ENCODE measurements at regions not wholly inside any gene's neighbourhood (a gene's known extent, or its start where the extent isn't known, plus 50 kb on each side); places are given as distances from the start of the nearest gene placed in this dataset.
A peak's percentile ranks its signal among the peaks of the same experiment; 100 is the strongest.
"Not testable (repeated sequence)": the region's sequence is repeated elsewhere in the genome, so short reads cannot be mapped to it uniquely, and the experiment has no call there.

DNA sequence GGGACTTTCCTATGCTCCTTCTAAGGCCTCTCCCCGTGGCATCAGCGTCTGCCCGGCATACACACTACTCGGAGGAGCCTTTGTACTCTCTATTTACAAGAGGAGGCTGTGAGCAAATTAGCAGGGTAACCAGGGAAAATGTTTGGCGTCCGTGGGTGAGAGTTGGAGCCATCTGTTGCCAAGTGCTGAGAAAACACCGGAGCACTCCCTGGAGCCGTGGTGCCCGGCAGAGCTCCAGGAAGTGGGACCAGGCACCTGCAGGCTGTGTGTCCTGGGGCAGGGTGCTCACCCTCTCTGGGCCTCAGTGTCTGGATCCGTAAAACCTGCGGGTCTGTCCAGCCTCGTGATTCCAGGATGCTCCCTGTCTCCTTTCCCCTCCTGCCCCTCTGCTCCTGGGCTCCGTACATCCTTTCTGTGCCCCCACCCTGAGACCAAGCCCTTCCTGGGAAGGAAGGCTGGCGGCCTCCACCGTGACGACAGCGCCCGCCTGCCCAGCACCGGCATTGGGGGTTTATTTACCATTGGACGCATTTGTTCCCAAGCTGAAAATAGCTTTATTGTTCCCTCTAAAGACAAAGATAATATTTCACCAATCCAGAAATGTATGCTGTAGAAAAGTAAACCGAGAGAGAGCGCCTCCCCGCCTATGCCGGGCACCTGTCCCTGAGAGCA lies 174.4 kb downstream of the ZNF479 start:
- CTCF ChIA-PET; H3K27ac Mint-ChIP-seq; H3K9me3 Mint-ChIP-seq; H3K9me3 ChIP-seq (ENCODE audit: low read length); H3K27ac ChIP-seq (ENCODE audit: low read depth, low read length); POLR2A ChIA-PET; H3K27me3 Mint-ChIP-seq; H3K4me1 Mint-ChIP-seq; H3K4me3 ChIP-seq (ENCODE audit: low read length); H3K36me3 ChIP-seq (ENCODE audit: insufficient read depth, low read length); H3K4me1 ChIP-seq (ENCODE audit: insufficient read depth, low read length); H3K4me3 Mint-ChIP-seq; H3K27me3 ChIP-seq (ENCODE audit: insufficient read depth, low read length, poor library complexity, severe bottlenecking); H3K36me3 Mint-ChIP-seq: not testable (repeated sequence)
- peak in 1 of 5 donors; percentile 30 for DNase-seq

GRCh38 chr7:56957086-56957485 lies 175.2 kb downstream of the ZNF479 start:
- H3K9me3 Mint-ChIP-seq; H3K27me3 ChIP-seq (ENCODE audit: insufficient read depth, low read length, poor library complexity, severe bottlenecking); H3K9me3 ChIP-seq (ENCODE audit: low read length); POLR2A ChIA-PET; H3K4me3 Mint-ChIP-seq; H3K27me3 Mint-ChIP-seq; H3K4me1 Mint-ChIP-seq; H3K4me3 ChIP-seq (ENCODE audit: low read length); CTCF ChIA-PET; H3K27ac ChIP-seq (ENCODE audit: low read depth, low read length); H3K36me3 ChIP-seq (ENCODE audit: insufficient read depth, low read length); DNase-seq; H3K4me1 ChIP-seq (ENCODE audit: insufficient read depth, low read length); H3K36me3 Mint-ChIP-seq; H3K27ac Mint-ChIP-seq: not testable (repeated sequence)

DNA sequence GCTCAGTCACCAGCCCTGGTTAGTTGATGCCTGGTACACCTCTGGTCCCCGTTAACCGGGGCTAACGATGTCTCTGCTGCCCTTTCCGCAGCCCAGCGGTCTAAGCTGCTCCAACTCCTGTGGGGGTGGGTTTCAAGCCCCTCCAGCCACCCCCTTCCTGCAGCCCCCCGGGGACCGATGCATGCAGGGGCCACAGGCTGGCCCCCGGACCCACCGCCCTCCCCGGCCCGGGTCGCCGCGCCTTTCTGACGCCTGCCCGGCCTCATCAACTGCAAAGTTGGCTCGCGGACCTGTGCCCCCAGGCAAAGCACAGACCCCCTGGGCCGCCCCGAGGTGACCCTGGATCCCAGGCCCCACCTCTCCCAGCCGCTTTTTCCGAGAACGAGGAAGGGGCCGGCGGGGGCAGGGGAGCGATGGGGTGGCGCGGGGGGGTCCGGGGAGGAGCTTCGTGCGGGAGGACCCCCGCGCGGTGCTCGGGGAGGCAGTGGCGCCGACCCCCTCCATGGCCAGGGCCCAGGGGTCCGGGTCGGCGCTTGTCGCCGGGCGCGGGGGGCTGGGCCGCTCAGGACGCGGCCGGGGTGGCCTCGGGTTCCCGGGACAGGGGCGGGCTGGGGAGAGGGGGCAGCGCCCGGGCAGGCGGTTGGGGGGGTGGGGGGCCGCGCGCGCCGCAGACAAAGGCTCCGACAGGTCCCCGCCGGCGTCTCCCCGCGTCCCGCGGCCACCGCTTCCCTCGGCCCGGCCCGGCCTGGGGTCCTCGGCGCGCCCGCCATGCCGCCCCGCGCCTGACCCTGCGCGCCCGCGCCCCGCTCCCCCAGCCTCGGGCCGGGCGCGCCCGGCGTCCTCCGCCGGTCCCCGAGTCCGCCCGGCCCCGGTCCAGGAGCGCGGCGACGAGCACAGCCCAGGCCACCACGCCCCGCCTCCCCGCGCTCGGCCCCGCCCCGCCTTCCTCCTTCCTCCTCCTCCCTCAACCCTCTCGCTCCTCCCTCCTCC lies 183.6 kb downstream of the ZNF479 start:
- H3K36me3 Mint-ChIP-seq; H3K27ac ChIP-seq (ENCODE audit: low read depth, low read length); DNase-seq; H3K27me3 Mint-ChIP-seq; H3K4me3 ChIP-seq (ENCODE audit: low read length); H3K27me3 ChIP-seq (ENCODE audit: insufficient read depth, low read length, poor library complexity, severe bottlenecking); H3K9me3 Mint-ChIP-seq; H3K36me3 ChIP-seq (ENCODE audit: insufficient read depth, low read length); H3K4me3 Mint-ChIP-seq; CTCF ChIA-PET; POLR2A ChIA-PET; H3K27ac Mint-ChIP-seq; H3K4me1 Mint-ChIP-seq; H3K4me1 ChIP-seq (ENCODE audit: insufficient read depth, low read length); H3K9me3 ChIP-seq (ENCODE audit: low read length): not testable (repeated sequence)

DNA sequence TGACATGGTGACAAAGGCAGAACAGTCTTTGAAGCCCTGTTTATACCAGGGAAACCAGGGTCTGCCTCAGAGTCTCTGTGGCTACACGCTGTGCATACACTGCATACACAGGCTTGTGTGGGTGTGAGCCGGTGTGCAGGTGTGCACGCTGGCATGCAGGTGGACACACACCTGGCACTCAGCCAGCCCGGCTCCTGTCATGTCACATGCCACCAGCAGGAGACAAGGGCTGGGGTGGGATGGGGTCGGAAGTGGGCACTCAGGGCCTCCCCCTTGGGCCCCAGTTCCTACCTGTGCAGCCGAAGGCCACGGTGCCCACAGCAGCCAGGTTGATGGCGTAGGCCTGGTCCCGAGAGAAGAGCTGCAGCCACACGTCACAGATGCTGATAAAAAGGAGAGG lies 192.2 kb downstream of the ZNF479 start:
- H3K36me3 Mint-ChIP-seq; H3K27ac Mint-ChIP-seq; H3K27me3 ChIP-seq (ENCODE audit: insufficient read depth, low read length, poor library complexity, severe bottlenecking); CTCF ChIA-PET; H3K27ac ChIP-seq (ENCODE audit: low read depth, low read length); H3K4me1 ChIP-seq (ENCODE audit: insufficient read depth, low read length); H3K9me3 ChIP-seq (ENCODE audit: low read length); H3K4me3 ChIP-seq (ENCODE audit: low read length); H3K36me3 ChIP-seq (ENCODE audit: insufficient read depth, low read length); H3K4me3 Mint-ChIP-seq; DNase-seq; H3K9me3 Mint-ChIP-seq; H3K4me1 Mint-ChIP-seq; H3K27me3 Mint-ChIP-seq; POLR2A ChIA-PET: not testable (repeated sequence)

- H3K36me3 Mint-ChIP-seq; H3K4me3 Mint-ChIP-seq; H3K27ac ChIP-seq (ENCODE audit: low read depth, low read length); H3K4me1 Mint-ChIP-seq; H3K27ac Mint-ChIP-seq; H3K9me3 ChIP-seq (ENCODE audit: low read length); H3K4me3 ChIP-seq (ENCODE audit: low read length); H3K4me1 ChIP-seq (ENCODE audit: insufficient read depth, low read length); H3K27me3 Mint-ChIP-seq; CTCF ChIA-PET; H3K9me3 Mint-ChIP-seq; POLR2A ChIA-PET; H3K36me3 ChIP-seq (ENCODE audit: insufficient read depth, low read length); DNase-seq; H3K27me3 ChIP-seq (ENCODE audit: insufficient read depth, low read length, poor library complexity, severe bottlenecking): not testable (repeated sequence)
Observed at GRCh38 chr7:56923892-56924291, 208.3 kb downstream of the ZNF479 start.

DNA sequence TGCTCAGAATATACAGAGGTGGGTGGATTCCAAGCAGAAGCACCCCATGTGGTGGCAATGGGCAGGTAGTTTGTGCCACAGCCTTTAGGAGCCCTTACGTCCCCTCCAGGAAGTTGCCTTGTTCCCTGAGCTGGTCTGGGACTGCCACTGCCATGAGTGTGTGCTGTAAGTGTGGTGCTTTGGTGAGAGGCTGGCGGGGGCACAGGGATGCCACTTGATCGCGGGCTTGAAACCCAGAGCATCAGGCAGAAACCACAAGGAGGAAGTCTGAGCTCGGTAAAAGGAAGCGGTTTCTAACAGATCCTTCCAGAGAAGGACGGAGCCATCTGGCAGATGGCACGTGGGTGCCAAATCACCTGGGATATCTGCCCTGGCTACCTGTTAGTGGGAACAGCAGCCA lies 221.3 kb downstream of the ZNF479 start:
- H3K9me3 Mint-ChIP-seq; H3K27me3 ChIP-seq (ENCODE audit: insufficient read depth, low read length, poor library complexity, severe bottlenecking); H3K4me3 Mint-ChIP-seq; DNase-seq; CTCF ChIA-PET; H3K9me3 ChIP-seq (ENCODE audit: low read length); H3K36me3 ChIP-seq (ENCODE audit: insufficient read depth, low read length); H3K36me3 Mint-ChIP-seq; H3K27ac Mint-ChIP-seq; H3K27me3 Mint-ChIP-seq; H3K27ac ChIP-seq (ENCODE audit: low read depth, low read length); POLR2A ChIA-PET; H3K4me1 Mint-ChIP-seq; H3K4me3 ChIP-seq (ENCODE audit: low read length); H3K4me1 ChIP-seq (ENCODE audit: insufficient read depth, low read length): not testable (repeated sequence)

DNA sequence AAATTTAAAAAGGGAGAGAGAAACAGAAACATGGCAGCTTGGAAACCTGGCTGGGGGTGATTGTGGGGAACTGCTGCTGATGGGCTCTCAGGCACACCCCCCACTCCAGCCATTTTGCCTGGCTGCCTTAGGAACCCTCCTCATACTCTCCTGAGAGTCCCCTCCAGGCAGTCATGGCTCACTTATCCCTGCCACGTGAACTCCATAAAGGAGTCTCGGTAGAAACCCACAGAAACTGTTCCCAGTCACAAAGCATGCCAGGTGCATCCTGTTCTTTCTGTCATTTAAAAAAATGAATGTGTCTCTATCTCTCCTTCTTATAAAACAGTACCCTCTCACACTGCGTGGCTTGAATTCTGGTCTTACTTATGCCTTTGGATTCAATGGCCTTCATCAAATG lies 242.8 kb downstream of the ZNF479 start:
- CTCF ChIA-PET; H3K9me3 Mint-ChIP-seq; H3K36me3 ChIP-seq (ENCODE audit: insufficient read depth, low read length); DNase-seq; H3K27me3 Mint-ChIP-seq; H3K4me3 Mint-ChIP-seq; H3K27me3 ChIP-seq (ENCODE audit: insufficient read depth, low read length, poor library complexity, severe bottlenecking); H3K27ac Mint-ChIP-seq; H3K4me1 ChIP-seq (ENCODE audit: insufficient read depth, low read length); H3K27ac ChIP-seq (ENCODE audit: low read depth, low read length); H3K9me3 ChIP-seq (ENCODE audit: low read length); POLR2A ChIA-PET; H3K4me3 ChIP-seq (ENCODE audit: low read length); H3K36me3 Mint-ChIP-seq; H3K4me1 Mint-ChIP-seq: not testable (repeated sequence)

DNA sequence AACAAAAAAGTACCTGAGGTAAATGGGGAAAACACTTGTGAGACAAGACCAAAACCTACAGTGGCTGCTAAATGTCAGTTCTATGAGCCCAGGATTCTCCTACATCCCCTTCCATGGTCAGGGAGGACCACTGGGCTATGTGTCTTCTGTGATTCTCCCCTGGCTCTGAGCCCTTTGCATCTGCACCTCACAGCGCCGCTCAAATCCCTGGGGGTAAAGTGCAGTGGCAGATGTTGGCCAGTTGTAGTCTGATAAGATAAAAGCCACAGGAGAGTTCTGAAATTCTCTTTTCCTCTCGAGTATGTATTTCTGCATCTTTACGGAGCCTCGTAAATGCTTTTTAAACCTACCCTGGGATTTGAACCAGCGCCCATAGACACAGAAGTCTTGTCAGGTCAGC lies 247.1 kb downstream of the ZNF479 start:
- H3K27ac Mint-ChIP-seq; H3K4me1 ChIP-seq (ENCODE audit: insufficient read depth, low read length); H3K27ac ChIP-seq (ENCODE audit: low read depth, low read length); H3K4me1 Mint-ChIP-seq; H3K36me3 ChIP-seq (ENCODE audit: insufficient read depth, low read length); POLR2A ChIA-PET; H3K9me3 ChIP-seq (ENCODE audit: low read length); H3K4me3 Mint-ChIP-seq; DNase-seq; H3K36me3 Mint-ChIP-seq; H3K4me3 ChIP-seq (ENCODE audit: low read length); CTCF ChIA-PET; H3K27me3 Mint-ChIP-seq; H3K27me3 ChIP-seq (ENCODE audit: insufficient read depth, low read length, poor library complexity, severe bottlenecking); H3K9me3 Mint-ChIP-seq: not testable (repeated sequence)

Measured in CD8-positive, alpha-beta memory T cell (primary cell).